ENCODE measurements at regions not wholly inside any gene's neighbourhood (a gene's known extent, or its start where the extent isn't known, plus 50 kb on each side); places are given as distances from the start of the nearest gene placed in this dataset.

DNA sequence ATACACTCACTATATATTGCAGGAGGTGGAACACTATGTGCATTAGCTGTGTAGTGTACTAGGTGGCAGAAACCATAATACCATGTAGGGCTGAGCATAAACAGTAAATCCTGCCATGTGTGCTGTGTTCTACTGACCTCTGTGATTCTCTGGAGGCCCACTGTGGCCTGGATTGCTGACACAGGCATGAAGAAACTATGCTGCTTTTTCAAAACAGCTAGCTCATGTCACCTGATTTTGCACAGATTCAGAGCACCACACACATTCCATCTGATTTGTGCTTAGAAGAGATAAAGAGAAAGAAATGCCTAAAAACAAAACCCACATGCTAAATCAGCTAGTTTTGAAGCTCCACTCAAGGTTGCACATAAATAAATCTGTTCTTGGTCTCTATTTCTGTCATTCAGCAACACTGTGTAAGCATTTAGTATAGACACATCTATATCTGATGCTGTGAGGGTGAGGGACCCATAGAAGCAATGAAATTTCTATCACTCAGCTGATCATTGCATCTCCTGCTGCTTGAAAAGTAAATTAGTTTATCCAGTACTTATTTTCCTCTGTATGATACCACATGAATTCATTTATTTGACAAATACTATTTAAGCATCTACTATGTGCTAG, 1007.7 kb upstream of the SEMA6D start:
- TF ChIP-seq, protein P1, sequence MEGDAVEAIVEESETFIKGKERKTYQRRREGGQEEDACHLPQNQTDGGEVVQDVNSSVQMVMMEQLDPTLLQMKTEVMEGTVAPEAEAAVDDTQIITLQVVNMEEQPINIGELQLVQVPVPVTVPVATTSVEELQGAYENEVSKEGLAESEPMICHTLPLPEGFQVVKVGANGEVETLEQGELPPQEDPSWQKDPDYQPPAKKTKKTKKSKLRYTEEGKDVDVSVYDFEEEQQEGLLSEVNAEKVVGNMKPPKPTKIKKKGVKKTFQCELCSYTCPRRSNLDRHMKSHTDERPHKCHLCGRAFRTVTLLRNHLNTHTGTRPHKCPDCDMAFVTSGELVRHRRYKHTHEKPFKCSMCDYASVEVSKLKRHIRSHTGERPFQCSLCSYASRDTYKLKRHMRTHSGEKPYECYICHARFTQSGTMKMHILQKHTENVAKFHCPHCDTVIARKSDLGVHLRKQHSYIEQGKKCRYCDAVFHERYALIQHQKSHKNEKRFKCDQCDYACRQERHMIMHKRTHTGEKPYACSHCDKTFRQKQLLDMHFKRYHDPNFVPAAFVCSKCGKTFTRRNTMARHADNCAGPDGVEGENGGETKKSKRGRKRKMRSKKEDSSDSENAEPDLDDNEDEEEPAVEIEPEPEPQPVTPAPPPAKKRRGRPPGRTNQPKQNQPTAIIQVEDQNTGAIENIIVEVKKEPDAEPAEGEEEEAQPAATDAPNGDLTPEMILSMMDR (IDR thresholded peaks at IDR 0.05; ENCODE audit: insufficient read depth, low read depth, low read length, missing control alignments) = no peak
- DNase-seq (ENCODE audit: low read depth) = no peak
- no peak overlapping the region for H3K4me3 ChIP-seq (ENCODE audit: low read depth, low read length)

DNA sequence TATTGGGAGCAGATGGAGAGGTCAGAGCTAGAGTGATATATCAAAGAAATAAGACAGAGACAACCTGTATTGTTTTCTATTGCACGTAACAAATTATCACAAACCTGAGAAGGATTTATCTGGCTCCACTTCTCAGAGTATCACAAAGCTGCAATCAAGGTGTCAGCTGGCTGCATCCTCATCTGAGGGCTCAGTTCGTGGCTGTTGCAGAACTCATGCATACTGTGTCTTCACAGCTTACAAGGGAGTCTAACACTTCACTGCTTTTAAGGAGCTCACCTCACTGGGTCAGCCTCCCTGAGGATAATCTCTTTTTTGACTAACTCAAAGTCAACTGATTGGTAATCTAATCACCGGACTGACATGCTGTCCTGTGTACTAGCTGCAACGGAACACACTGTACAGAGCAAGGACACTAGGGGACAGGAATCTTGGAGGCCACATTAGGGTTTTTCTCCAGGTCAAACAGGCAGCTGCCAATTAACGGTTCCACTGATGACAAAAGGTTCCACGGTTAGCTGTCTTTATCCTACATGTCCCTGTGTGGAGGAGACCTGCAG, 1006.8 kb upstream of the SEMA6D start:
- TF ChIP-seq, protein P1 (IDR thresholded peaks at IDR 0.05; ENCODE audit: insufficient read depth, low read depth, low read length, missing control alignments) = no peak
- H3K4me3 ChIP-seq (ENCODE audit: low read depth, low read length) = no peak overlapping the region
- DNase-seq (ENCODE audit: low read depth) = no peak

DNA sequence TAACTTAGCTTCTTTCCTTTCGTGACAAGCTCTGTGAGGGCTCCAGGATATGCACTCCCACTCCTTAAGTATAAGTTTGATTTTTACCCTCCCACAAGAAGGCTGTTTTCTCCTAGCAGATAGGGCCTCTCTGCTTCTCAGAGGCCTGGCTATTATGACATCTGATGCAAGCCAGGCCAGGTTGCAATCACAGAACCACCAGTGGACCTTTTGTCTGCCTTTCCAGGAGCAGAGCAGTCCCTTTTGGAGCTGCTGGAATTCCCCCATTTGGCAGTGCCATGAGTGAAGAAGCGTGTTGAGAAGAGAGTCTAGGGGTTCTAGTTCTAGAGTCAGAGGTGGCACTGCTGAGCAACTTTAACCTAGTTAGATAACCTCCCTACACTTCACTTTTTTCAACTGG, 1004.3 kb upstream of the SEMA6D start:
- TF ChIP-seq, protein P1 (IDR thresholded peaks at IDR 0.05; ENCODE audit: insufficient read depth, low read depth, low read length, missing control alignments) = no peak
- no peak overlapping the region for H3K4me3 ChIP-seq (ENCODE audit: low read depth, low read length)
- DNase-seq (ENCODE audit: low read depth) = no peak

DNA sequence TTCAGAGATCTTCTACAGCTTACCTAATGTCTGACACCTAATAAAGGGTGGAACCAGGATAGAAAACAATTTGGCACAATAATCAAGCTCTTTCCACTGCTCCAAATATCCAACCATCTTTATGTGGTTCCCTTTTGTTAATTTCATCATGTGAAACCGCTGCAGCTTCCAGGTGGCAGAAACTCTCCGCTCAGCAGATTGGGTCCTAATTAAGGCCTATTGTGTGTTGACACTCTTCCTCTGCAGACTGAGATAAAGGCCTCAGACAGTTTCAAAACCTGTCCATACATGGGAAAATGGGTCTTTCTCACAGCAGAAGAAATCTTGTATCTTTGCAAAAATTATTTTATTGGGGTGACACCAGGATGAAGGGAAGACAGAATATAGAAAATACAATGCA, 1002.4 kb upstream of the SEMA6D start:
- DNase-seq (ENCODE audit: low read depth) = no peak
- H3K4me3 ChIP-seq (ENCODE audit: low read depth, low read length) = no peak overlapping the region
- TF ChIP-seq, protein P1 (IDR thresholded peaks at IDR 0.05; ENCODE audit: insufficient read depth, low read depth, low read length, missing control alignments) = no peak

DNA sequence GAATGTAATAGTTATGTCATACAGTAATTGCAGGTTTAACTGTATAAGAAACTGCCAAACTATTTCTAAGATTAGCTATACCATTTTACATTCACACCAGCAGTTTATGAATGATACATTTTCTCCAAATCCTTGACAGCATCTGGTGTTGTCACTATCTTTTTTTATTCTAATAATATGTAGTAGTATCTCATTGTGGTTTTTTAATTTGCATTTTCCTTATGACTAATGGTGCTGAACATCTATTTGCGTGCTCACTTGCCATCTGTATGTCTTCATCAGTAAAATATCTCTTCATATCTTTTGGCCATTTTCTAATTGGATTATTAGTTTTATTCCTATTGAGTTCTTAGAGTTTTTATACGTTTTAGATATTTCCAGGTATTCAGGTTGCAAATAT, 994.0 kb upstream of the SEMA6D start:
- TF ChIP-seq, protein P1 (IDR thresholded peaks at IDR 0.05; ENCODE audit: insufficient read depth, low read depth, low read length, missing control alignments) = no peak
- DNase-seq (ENCODE audit: low read depth) = no peak
- no peak overlapping the region for H3K4me3 ChIP-seq (ENCODE audit: low read depth, low read length)

DNA sequence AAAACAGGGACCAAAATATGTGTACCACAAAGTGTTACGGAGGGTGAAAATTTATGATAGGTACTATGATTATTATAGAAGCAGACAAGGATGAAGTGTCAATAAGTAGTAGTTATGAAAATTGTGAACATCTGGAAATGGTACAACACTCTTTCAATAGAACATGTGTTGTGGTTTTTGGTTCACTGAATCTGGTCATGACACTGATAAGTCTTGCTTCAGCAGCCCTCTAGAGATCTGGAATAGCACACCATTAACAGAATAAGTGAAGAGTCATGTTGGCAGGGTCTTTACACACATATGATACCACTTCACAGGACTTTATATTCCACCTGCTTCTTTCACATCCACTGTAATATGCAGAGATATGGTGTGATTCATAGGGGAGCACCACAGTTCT, 985.2 kb upstream of the SEMA6D start:
- no peak overlapping the region for H3K4me3 ChIP-seq (ENCODE audit: low read depth, low read length)
- DNase-seq (ENCODE audit: low read depth) = peak; percentile 56
- TF ChIP-seq, protein P1 (IDR thresholded peaks at IDR 0.05; ENCODE audit: insufficient read depth, low read depth, low read length, missing control alignments) = no peak

DNA sequence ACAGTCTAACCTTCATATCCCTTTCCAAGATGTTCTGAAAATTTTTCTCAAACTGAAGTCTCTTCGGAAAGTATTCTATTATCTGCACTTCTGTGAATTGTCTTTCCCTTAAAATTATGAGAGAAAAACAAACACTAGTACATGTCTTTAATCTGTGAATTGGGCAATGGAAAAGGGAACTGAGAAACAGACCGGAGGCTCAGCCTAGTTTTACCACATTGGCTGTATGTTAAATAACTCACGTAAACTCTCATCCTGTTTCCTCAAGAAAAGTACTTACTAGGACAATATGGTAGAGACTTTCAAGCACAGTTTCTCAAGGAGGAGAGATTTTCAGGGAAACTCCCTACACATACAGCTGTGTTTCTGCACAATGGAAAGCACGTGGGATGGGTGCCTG, 982.2 kb upstream of the SEMA6D start:
- H3K4me3 ChIP-seq (ENCODE audit: low read depth, low read length) = no peak overlapping the region
- DNase-seq (ENCODE audit: low read depth) = peak; percentile 67
- TF ChIP-seq, protein P1 (IDR thresholded peaks at IDR 0.05; ENCODE audit: insufficient read depth, low read depth, low read length, missing control alignments) = no peak
